CMK (cell line): ENCODE measurements at regions not wholly inside any gene's neighbourhood (a gene's known extent, or its start where the extent isn't known, plus 50 kb on each side); places are given as distances from the start of the nearest gene placed in this dataset.
A peak's percentile ranks its signal among the peaks of the same experiment; 100 is the strongest.

ENCODE experiments used
- DNase-seq: peaks from one replicate; pipeline ENCODE4 v3.0.0-alpha.2; 2010; ENCODE audit warnings: low read depth

GRCh38 chr2:12971581-12972365 lies 255.0 kb downstream of the TRIB2 start:
- DNase-seq: no peak

GRCh38 chr2:12978066-12978835 lies 261.5 kb downstream of the TRIB2 start:
- DNase-seq: no peak

GRCh38 chr2:12979066-12979465 lies 262.3 kb downstream of the TRIB2 start:
- DNase-seq: no peak

GRCh38 chr2:12980817-12981216 lies 264.1 kb downstream of the TRIB2 start:
- DNase-seq: no peak

GRCh38 chr2:12982149-12982584 lies 265.4 kb downstream of the TRIB2 start:
- no peak for DNase-seq

- no peak for DNase-seq
Observed at GRCh38 chr2:12987246-12987645, 270.5 kb downstream of the TRIB2 start.

- DNase-seq: no peak
Observed at GRCh38 chr2:12988279-12988678, 271.5 kb downstream of the TRIB2 start.

- DNase-seq: no peak
Observed at GRCh38 chr2:12990523-12990922, 273.8 kb downstream of the TRIB2 start.

- no peak for DNase-seq
Observed at GRCh38 chr2:12998685-12999084, 281.9 kb downstream of the TRIB2 start.

GRCh38 chr2:13000664-13001363 lies 284.1 kb downstream of the TRIB2 start:
- DNase-seq: no peak

GRCh38 chr2:13001408-13001807 lies 284.7 kb downstream of the TRIB2 start:
- DNase-seq: no peak

- no peak for DNase-seq
Observed at GRCh38 chr2:13002536-13003331, 286.0 kb downstream of the TRIB2 start.

GRCh38 chr2:13003500-13003899 lies 286.8 kb downstream of the TRIB2 start:
- DNase-seq: no peak

- no peak for DNase-seq
Observed at GRCh38 chr2:13005048-13005447, 288.3 kb downstream of the TRIB2 start.

- no peak for DNase-seq
Observed at GRCh38 chr2:13005761-13006335, 289.1 kb downstream of the TRIB2 start.

- no peak for DNase-seq
Observed at GRCh38 chr2:13006426-13006825, 289.7 kb downstream of the TRIB2 start.

GRCh38 chr2:13006829-13007717 lies 290.3 kb downstream of the TRIB2 start:
- DNase-seq: peak; percentile 42

- no peak for DNase-seq
Observed at GRCh38 chr2:13009027-13009642, 292.4 kb downstream of the TRIB2 start.

- no peak for DNase-seq
Observed at GRCh38 chr2:13010283-13010682, 293.5 kb downstream of the TRIB2 start.

GRCh38 chr2:13014783-13015182 lies 298.0 kb downstream of the TRIB2 start:
- no peak for DNase-seq
